Tibial artery (tissue), 4 donors: ENCODE measurements at regions not wholly inside any gene's neighbourhood (a gene's known extent, or its start where the extent isn't known, plus 50 kb on each side); places are given as distances from the start of the nearest gene placed in this dataset.
"Not testable (repeated sequence)": the region's sequence is repeated elsewhere in the genome, so short reads cannot be mapped to it uniquely, and the experiment has no call there.

Source experiments
- DNase-seq, 2 donors: peaks; one replicate each; pipeline ENCODE4 v3.0.0-alpha.2; 2019
- H3K27ac ChIP-seq, 2 donors: fragments of 200-600 bp; sonication (generic) in 1 of 2; 1 replicate in 1 of 2; 2 replicates in 1 of 2; pipeline ENCODE4 v1.5.1; 2018 to 2019; ENCODE audit warnings: mild to moderate bottlenecking in 1 of 2
- H3K27me3 ChIP-seq, 2 donors: fragments of 200-600 bp; sonication (generic) in 1 of 2; one replicate each; pipeline versions ENCODE4 v1.5.1 to v1.6.0; 2016 to 2019
- H3K36me3 ChIP-seq, 3 donors: fragments of 200-600 bp; sonication (generic) in 2 of 3; one replicate each; pipeline ENCODE4 v1.5.1; 2016 to 2019; ENCODE audit warnings: mild to moderate bottlenecking in 2 of 3
- H3K4me1 ChIP-seq, 4 donors: fragments of 200-600 bp; sonication (generic) in 2 of 4; 1 replicate in 3 of 4; 2 replicates in 1 of 4; pipeline ENCODE4 v1.5.1; 2016 to 2019
- H3K4me3 ChIP-seq, 2 donors: fragments of 200-600 bp; sonication (generic) in 1 of 2; 1 replicate in 1 of 2; 2 replicates in 1 of 2; pipeline ENCODE4 v1.5.1; 2018 to 2019; ENCODE audit warnings: mild to moderate bottlenecking in 2 of 2
- H3K9me3 ChIP-seq, 3 donors: fragments of 200-600 bp; sonication (generic) in 1 of 3; one replicate each; pipeline ENCODE4 v1.5.1; 2016 to 2019
- CTCF ChIP-seq, 2 experiments: fragments of 200-600 bp in 1 of 2; fragments of 450-650 bp in 1 of 2; IDR thresholded peaks; one replicate each; pipeline ENCODE4 v1.5.1; 2017 to 2019; ENCODE audit warnings: antibody characterized with exemption in 2 of 2, mild to moderate bottlenecking in 1 of 2, moderate library complexity in 1 of 2
- intact Hi-C: fragments of 100-400 bp; cut with DNase I; formaldehyde crosslinking; loops from one replicate; pipeline ENCODE4 v1.15.0; 2023; ENCODE audit warnings: low total_unique reads

GRCh38 chr6:27806981-27807440 is 105.2 kb downstream of the OR2B2 start:
- DNase-seq, result no peak
- no peak for TF ChIP-seq CTCF (IDR thresholded peaks at IDR 0.05)
- Histone ChIP-seq H3K27ac (peak overlapping the region; percentile 80 to 85), H3K36me3 (no peaks in the 10 kb centered on the region), H3K4me3 (peak overlapping the region; percentile 59 to 72), H3K9me3 (no peaks in the 10 kb centered on the region), H3K27me3 (peaks cover 0 to 4% of the 10 kb centered on the region in 2 donors), H3K4me1 (peaks cover 0 to 24% (median 12%) of the 10 kb centered on the region in 4 donors)
- intact Hi-C loops, result no loop called here

- Histone ChIP-seq H3K4me3 (no peak overlapping the region), H3K9me3 (no peaks in the 10 kb centered on the region), H3K27ac (no peak overlapping the region), H3K4me1 (peaks cover 0 to 14% (median 9%) of the 10 kb centered on the region in 4 donors), H3K27me3 (peaks cover 0 to 8% of the 10 kb centered on the region in 2 donors), H3K36me3 (no peaks in the 10 kb centered on the region)
- intact Hi-C loops, result no loop called here
- no peak for DNase-seq
- TF ChIP-seq CTCF (IDR thresholded peaks at IDR 0.05), result no peak
Observed at GRCh38 chr6:27805347-27805746, 106.8 kb downstream of the OR2B2 start.

GRCh38 chr6:27804851-27805250 is 107.3 kb downstream of the OR2B2 start:
- Histone ChIP-seq H3K36me3 (no peaks in the 10 kb centered on the region), H3K4me3 (no peak overlapping the region), H3K4me1 (peaks cover 0 to 14% (median 9%) of the 10 kb centered on the region in 4 donors), H3K27me3 (peaks cover 0 to 8% of the 10 kb centered on the region in 2 donors), H3K9me3 (no peaks in the 10 kb centered on the region), H3K27ac (no peak overlapping the region)
- no peak for DNase-seq
- no peak for TF ChIP-seq CTCF (IDR thresholded peaks at IDR 0.05)
- intact Hi-C loops, result no loop called here

GRCh38 chr6:27800731-27801373 is 111.3 kb downstream of the OR2B2 start:
- H3K36me3 ChIP-seq, result no peaks in the 10 kb centered on the region
- H3K27ac ChIP-seq, result no peak overlapping the region
- H3K4me1 ChIP-seq, result peaks cover 0 to 5% (median 0%) of the 10 kb centered on the region in 4 donors
- no peak overlapping the region for H3K4me3 ChIP-seq
- peaks cover 0 to 8% of the 10 kb centered on the region in 2 donors for H3K27me3 ChIP-seq
- no peak for TF ChIP-seq CTCF (IDR thresholded peaks at IDR 0.05)
- intact Hi-C loops, result no loop called here
- no peak for DNase-seq
- H3K9me3 ChIP-seq, result no peaks in the 10 kb centered on the region

GRCh38 chr6:27797960-27798359 is 114.2 kb downstream of the OR2B2 start:
- no peaks in the 10 kb centered on the region for H3K9me3 ChIP-seq
- intact Hi-C loops, result loop anchor here (5.0 kb wide), 1 partner anchor 621 kb away; no protein-coding TSS in a partner anchor

GRCh38 chr6:27796736-27797481 is 115.3 kb downstream of the OR2B2 start:
- not testable (repeated sequence) for H3K9me3 ChIP-seq, DNase-seq, H3K27ac ChIP-seq, H3K36me3 ChIP-seq, H3K4me3 ChIP-seq, H3K27me3 ChIP-seq
- intact Hi-C loops, result loop anchor here (5.0 kb wide), 1 partner anchor 620 kb away; no protein-coding TSS in a partner anchor
- H3K4me1 ChIP-seq, result peaks cover 0 to 15% (median 7%) of the 10 kb centered on the region in 4 donors

More at GRCh38 chr6:27797960-27798359, 114.2 kb downstream of the OR2B2 start:
- peaks cover 0 to 7% (median under 1%) of the 10 kb centered on the region in 4 donors for H3K4me1 ChIP-seq
- H3K36me3 ChIP-seq, result no peaks in the 10 kb centered on the region
- no peak overlapping the region for H3K4me3 ChIP-seq
- H3K27me3 ChIP-seq, result peaks cover 0 to 8% of the 10 kb centered on the region in 2 donors
- no peak for TF ChIP-seq CTCF (IDR thresholded peaks at IDR 0.05)
- DNase-seq, result no peak
- no peak overlapping the region for H3K27ac ChIP-seq
